HG02970 (cell line): ENCODE measurements at regions not wholly inside any gene's neighbourhood (a gene's known extent, or its start where the extent isn't known, plus 50 kb on each side); places are given as distances from the start of the nearest gene placed in this dataset.
"Not testable (repeated sequence)": the region's sequence is repeated elsewhere in the genome, so short reads cannot be mapped to it uniquely, and the experiment has no call there.

Source experiments
- ATAC-seq: cut with Tn5 transposase; IDR thresholded peaks from one replicate; pipeline ENCODE4 v1.9.1; 2021; ENCODE audit warnings: mild to moderate bottlenecking, moderate library complexity, moderate number of reproducible peaks; ENCODE audit not compliant: unreplicated experiment, low FRiP score

DNA sequence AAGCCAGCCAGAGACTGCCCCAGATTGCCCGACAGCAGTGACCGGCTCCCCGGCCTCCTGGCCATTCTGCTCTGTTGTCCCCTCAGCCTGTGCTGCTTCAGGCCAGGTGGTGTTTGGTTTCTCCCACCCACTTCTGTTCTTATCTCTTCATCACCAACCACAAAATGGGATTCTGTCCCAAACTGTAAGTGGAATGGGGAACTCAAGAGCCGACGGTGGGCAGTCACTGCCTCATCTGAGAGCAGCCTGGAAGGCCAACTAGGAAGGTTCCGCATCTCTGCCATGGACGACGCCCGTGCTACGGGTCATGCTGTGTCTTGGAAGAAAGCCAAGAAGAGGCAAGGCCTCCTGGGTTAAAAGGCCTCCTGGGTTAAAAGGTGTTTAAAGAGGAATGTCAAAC, 219.0 kb upstream of the PIK3R1 start:
- no peak for ATAC-seq

DNA sequence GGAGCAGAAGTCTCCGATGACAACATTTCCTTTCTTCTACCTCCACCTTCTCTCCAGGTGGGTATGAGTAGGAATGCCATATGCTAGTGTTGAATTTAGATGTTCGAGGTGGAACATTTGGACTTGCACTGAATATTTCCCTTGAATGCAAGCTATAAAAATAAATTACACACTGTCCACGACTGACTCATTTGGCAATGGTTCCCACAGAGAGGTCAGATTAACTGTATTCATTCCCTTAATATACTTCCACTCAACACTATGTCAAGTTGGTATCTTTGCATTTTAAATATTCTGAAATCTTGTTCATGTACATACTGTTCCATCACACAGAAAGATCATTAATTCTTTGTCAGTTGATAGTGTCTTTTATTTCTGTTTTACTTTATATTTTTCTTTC, 222.6 kb upstream of the PIK3R1 start:
- ATAC-seq = no peak

DNA sequence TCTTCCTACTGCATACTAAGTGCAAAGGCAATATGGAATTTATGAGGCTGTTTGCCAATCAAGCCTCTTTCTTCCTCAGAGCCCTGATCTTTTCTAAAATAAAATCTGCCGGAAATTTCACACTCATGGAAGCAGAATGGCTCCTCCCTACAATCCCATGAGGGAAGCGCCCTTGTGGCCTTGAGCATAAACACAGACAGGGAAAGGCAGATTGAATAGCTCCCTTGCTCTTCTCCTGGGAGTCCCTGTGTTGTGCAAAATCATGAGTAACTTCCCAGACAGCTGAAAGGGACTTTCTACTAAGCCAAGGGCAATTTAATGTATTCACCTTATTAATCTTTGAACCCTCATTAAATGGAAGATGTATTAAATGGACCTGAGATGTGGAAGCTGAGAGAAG, 226.1 kb upstream of the PIK3R1 start:
- no peak for ATAC-seq

DNA sequence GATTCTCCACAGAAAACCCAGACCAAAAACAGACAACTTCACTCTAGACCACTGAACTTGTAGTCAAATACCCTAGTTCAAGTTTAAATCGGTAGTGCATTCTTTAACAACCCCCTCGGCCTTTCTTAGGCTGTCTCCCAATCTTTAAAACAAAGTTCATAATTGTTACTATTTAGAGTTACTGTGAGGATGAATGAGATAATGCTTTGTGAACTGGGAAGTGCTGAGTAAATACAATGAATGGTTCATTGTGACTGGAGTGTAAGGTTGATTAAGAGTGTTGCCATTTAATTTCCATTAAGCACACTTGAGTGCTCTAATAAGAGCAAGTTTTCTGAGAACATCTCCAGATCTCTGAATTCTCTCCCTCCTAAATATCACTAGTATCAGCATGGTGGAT, 228.8 kb upstream of the PIK3R1 start:
- ATAC-seq = no peak

DNA sequence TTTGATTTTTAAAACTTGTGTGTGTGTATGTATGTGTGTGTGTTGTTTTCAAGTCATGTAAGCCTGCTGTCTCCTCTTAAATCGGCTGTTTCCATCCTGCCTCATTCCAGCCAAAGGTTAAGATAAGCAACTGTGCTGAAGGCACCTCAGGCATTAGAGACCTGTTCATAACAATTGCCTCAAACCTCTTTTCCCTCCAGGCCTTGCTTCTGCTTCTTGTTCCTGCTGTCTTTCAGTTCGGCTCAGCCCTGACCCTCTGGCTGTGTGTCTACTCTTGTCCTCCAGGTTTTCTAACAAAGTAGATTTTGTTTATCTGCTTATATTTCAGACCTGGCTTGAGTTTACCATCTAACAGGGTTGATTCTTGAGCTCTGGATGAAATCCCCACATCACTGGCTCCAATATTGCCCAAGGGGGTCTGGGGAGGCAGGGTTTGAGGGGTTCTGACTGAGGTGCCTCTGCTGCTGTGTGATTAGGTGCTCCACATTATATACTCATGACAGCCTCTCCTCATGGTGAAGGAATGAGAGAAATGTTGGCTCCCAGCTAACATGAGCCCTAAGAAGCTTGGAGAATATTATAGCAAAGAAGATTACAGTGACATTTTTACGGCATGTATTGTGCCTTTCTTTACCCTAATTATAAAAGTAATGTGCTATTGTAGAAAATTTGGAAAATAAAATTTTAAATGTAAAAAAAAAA, 229.7 kb upstream of the PIK3R1 start:
- ATAC-seq = no peak

DNA sequence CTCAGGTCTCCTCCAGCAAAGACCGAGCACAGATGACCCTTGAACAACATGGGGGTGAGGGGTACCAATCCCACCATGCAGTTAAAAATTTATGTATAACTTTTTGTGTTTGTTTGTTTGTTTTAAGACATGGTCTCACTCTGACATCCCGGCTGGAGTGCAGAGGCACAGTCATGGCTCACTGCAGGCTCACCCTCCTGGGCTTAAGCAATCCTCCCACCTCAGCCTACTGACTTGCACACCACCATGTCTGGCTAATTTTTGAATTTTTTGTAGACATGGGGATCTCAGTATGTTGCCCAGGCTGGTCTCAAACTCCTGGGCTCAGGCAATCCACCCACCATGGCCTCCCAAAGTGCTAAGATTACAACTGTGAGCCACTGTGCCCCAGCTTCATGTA, 231.0 kb upstream of the PIK3R1 start:
- ATAC-seq = no peak

GRCh38 chr5:67983251-67984110, 232.1 kb upstream of the PIK3R1 start:
- no peak for ATAC-seq

DNA sequence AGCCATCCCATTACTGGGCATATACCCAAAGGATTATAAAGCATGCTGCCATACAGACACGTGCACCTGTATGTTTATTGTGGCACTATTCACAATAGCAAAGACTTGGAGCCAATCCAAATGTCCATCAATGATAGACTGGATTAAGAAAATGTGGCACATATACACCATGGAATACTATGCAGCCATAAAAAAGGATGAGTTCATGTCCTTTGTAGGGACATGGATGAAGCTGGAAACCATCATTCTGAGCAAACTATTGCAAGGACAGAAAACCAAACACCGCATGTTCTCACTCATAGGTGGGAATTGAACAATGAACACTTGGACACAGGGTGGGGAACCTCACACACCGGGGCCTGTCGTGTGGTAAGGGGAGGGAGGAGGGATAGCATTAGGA, 233.4 kb upstream of the PIK3R1 start:
- not testable (repeated sequence) for ATAC-seq

GRCh38 chr5:67978171-67978570, 237.4 kb upstream of the PIK3R1 start:
- no peak for ATAC-seq

DNA sequence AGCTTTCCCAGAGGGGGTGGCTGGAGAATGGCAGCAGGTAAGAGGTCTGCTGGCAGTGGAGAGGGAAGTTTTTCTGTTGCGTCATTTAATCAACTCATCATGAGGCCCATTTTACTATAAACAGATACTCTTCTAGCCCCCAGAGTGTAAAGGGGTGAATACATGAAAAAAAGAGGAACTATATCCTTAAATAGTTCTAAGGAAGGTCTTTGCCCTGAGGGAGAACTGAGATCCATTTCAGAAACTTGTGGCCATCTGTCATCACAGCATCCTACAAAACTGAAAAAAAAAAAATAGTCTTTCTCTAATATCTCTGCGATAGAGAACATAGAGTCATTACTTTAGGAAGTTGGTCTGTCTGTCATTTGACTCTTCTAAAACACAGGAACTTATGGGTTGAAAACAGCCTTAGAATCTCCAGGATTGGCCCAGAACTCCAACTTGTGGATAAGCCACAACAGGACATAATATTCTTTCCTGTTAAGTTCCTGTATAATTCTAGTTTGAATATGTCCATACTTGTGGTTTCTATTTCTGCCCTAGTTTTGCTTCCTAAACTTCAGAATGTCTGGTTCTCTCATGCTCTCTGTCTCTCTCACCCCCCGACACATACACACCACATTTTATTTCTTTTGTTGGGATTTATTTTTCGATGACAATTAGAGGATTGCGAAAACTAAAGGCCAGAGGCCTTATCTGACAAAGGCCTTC, 238.5 kb upstream of the PIK3R1 start:
- ATAC-seq = no peak

DNA sequence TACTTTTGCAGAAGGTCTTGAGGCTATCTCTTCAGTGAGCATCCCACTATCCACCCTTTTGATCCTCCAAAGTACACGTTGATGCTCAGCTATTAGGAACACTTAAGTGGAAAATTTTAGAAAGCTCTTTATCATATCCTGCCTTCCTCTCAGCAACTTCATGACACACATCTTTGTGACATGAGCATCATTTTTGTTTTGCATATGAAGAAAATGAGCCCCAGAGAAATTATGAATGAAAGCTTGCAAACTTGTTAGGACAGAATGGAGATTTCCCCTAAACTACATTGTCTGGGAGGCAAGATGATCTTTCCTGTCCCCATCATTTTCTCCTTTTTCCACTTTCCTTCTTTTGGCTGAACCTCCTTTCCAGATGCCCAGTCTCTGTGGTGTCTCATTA, 239.4 kb upstream of the PIK3R1 start:
- ATAC-seq = no peak

GRCh38 chr5:67974471-67974870, 241.1 kb upstream of the PIK3R1 start:
- no peak for ATAC-seq

DNA sequence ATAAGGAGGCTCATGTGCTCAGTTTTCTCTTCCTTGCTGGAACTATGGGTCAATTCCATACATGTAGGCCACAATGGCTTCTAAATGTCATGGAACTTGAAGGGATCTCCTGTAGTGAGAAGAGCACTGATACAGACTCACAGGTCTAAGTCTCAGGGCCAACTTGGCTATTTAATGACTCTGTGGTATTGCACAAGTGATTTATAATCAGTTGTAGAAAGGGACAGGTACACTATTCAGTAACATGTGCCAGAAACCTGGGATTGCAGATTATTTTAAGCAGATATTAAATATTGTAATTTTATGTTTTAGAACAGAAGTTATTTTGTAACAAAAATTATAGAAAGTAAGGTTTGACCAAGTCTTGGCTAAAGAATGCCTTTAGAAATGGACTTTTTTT, 241.5 kb upstream of the PIK3R1 start:
- ATAC-seq = no peak

DNA sequence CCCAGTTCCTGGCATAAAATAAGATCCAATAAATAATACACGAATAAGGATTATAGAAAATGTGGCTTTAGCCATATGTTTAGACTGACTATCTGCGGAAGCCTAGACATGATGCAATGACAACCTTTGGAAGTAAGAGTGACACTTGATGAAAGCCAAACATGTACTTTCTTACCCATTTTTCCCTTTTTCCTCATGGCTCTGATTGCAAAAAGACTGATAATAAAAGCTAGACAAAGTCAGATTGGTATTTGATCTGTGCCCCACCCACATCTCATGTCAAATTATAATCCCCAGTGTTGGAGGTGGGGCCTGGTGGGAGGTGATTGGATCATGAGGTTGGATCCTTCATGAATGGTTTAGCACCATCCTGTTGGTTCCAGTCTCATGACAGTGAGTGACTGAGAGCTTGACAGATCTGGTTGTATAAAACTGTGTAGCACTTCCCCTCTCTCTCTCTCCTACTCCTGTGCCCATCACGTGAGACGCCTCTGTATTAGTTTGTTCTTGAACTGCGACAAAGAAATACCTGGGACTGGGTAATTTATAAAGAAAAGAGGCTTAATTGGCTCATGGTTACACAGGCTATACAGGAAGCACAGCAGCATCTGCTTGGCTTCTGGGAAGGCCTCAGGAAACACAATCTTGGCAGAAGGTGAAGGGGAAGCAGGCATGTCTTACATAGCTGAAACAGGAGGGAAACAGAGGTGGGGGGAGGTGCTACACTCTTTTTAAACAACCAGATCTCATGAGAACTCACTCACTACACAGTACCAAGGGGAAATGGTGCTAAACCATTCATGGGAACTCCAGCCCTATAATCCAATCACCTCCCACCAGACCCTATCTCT, 243.4 kb upstream of the PIK3R1 start:
- no peak for ATAC-seq

- no peak for ATAC-seq
These were observed 244.2 kb upstream of the PIK3R1 start for GRCh38 chr5:67971223-67971830.

- no peak for ATAC-seq
These were observed 245.9 kb upstream of the PIK3R1 start for GRCh38 chr5:67969631-67970030.

DNA sequence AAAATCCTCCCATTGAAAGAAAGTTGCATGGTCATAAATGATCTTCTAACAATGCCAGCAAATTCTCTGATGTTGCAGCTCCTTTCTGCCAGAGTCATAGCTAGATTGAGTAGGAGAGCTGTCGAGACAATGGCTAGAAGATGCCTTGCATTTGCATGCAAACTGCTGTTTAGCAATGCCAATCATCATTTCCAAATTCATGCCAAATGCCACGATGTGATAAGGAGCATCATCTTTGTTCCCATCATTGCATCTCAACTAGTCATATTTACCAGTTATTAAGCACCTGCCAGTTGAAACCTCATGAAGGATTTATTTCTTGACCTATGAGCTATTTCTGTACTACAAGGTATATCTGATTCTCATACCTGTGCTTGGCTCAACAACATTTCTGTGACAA, 246.4 kb upstream of the PIK3R1 start:
- ATAC-seq = no peak

DNA sequence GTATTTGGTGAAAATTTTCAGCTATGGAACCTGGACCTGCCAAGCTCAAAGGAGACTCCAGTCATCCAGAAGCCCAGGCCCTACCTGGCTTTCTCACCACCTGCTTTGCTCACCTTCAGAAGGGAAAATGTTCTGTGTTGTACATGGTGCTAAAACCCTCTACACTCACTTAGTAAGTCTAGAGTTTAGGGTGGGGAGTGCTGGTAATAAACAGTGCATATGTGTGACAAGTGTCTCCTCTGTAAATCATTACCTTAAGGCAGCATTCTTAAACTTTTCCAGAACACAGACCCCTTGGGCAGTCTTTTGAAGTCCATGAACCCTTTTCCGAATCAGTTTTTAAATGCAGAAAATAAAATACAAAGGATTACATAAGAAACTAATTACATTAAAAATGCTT, 248.8 kb upstream of the PIK3R1 start:
- no peak for ATAC-seq

DNA sequence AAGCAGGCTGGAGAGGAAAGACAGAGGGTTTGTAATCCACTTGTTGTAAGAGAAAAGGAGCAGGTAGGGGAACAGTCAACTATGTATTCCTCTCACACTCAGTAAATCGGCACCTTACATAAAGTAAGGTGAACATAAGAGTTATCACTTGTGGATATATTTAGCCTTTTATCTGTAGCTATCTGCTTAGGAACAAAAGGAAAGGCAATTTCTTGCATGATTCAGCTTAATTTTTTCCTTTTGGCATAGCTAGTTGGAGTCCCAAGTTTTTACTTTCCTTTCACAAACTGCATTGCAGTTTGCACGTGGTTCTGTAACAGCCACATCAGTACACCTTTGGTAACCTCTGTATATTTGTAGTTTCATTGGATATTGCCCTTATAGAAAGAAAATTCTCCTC, 250.9 kb upstream of the PIK3R1 start:
- no peak for ATAC-seq
